ENCODE measurements at regions not wholly inside any gene's neighbourhood (a gene's known extent, or its start where the extent isn't known, plus 50 kb on each side); places are given as distances from the start of the nearest gene placed in this dataset.

DNA sequence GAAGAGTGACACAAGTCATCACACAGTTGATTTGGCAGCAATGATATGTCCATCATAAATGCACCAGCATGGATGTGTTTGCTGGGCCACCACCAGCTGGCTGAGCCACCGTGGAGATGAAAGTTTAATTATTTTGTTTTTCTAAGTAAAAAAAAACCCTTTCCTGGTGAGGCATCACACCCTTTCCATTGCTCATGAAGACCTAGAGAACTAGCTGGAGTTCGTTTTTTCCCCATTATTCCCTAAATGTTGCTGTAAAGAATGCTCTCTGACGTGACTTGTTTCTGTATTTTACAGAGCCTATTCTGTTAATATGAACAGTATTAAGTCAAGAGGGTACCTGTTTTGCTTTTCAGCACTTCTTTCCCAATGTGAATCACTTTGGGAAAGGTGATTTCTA, 257.9 kb downstream of the MSRB3 start:
- H3K4me2 ChIP-seq = peak overlapping the region; percentile 37
- DNase-seq (ENCODE audit: low read depth in 1 of 2, low spot score in 1 of 2) (no peak), FAIRE-seq (no peak), ATAC-seq (no peak)
- peaks cover 21% of the 10 kb centered on the region for H3K4me1 ChIP-seq
- H3K9me3 ChIP-seq = peaks cover 33% of the 10 kb centered on the region
- H3K4me3 ChIP-seq = no peak overlapping the region
- CTCF ChIA-PET = interaction anchor here (0.7 to 1.9 kb wide), 6 partner anchors 10 to 571 kb away, joined by 3 to 6 read pairs (median 4); no protein-coding TSS in a partner anchor
- H3K27ac ChIP-seq = peak overlapping the region; percentile 53 to 71
- POLR2A ChIA-PET = no interaction called here
- 36% methylated on average over 3 of the region's 3 CpGs for WGBS (ENCODE audit: missing lambda C conversion rate)
- TF ChIP-seq FOXS1 (CRISPR knock-in tag; IDR thresholded peaks at IDR 0.05) = no peak
- TF ChIP-seq HDAC2 (IDR thresholded peaks at IDR 0.05) = no peak
- no peak for TF ChIP-seq SMC3 (IDR thresholded peaks at IDR 0.05)
- TF ChIP-seq NPAS2 (CRISPR knock-in tag; IDR thresholded peaks at IDR 0.05; ENCODE audit: borderline replicate concordance) = no peak
- no peak for TF ChIP-seq FOSL2 (IDR thresholded peaks at IDR 0.05)
- TF ChIP-seq FOSL2 (CRISPR knock-in tag; IDR thresholded peaks at IDR 0.05) = no peak
- TF ChIP-seq, protein P1, sequence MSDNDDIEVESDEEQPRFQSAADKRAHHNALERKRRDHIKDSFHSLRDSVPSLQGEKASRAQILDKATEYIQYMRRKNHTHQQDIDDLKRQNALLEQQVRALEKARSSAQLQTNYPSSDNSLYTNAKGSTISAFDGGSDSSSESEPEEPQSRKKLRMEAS (IDR thresholded peaks at IDR 0.05) = no peak
- TF ChIP-seq NR3C1 (IDR thresholded peaks at IDR 0.05) = no peak
- TF ChIP-seq RCOR1 (IDR thresholded peaks at IDR 0.05; ENCODE audit: low read depth, low read length) = no peak
- no peak for TF ChIP-seq JUN (IDR thresholded peaks at IDR 0.05)

GRCh38 chr12:65536876-65537681, 258.6 kb downstream of the MSRB3 start:
- WGBS (ENCODE audit: missing lambda C conversion rate) = 26% methylated on average over 6 of the region's 6 CpGs

More at GRCh38 chr12:65536876-65537681, 258.6 kb downstream of the MSRB3 start:
- DNase-seq (ENCODE audit: low read depth in 1 of 2, low spot score in 1 of 2) (peak; percentile 57 to 85), ATAC-seq (peak; percentile 93 to 95), FAIRE-seq (no peak)
- peaks cover 21% of the 10 kb centered on the region for H3K4me1 ChIP-seq
- ChIA-PET CTCF (interaction anchor here (0.7 to 1.9 kb wide), 7 partner anchors 9 to 571 kb away, joined by 3 to 6 read pairs (median 4); no protein-coding TSS in a partner anchor), POLR2A (interaction anchor here (0.6 kb wide), 1 partner anchor 121 kb away, joined by 3 read pairs; no protein-coding TSS in a partner anchor)
- H3K27ac ChIP-seq = peak overlapping the region; percentile 56 to 71
- peaks cover 34% of the 10 kb centered on the region for H3K9me3 ChIP-seq
- no peak overlapping the region for H3K4me3 ChIP-seq
- TF ChIP-seq FOXS1 (CRISPR knock-in tag; IDR thresholded peaks at IDR 0.05) (peak; percentile 78; the same call in 1 of the 2 replicates), MAFK (IDR thresholded peaks at IDR 0.05; ENCODE audit: partially characterized antibody) (no peak), EP300 (IDR thresholded peaks at IDR 0.05) (peak in 1 of 2 experiments; percentile 63; a peak in 2 of 5 replicates), GATA3 (IDR thresholded peaks at IDR 0.05; ENCODE audit: borderline replicate concordance) (peak; percentile 72; the same call in 1 of the 2 replicates), FOSL2 (IDR thresholded peaks at IDR 0.05) (peak; percentile 77), FOSL2 (CRISPR knock-in tag; IDR thresholded peaks at IDR 0.05) (peak; percentile 77), RAD21 (conservative IDR thresholded peaks at IDR 0.05 in 1 of 2, IDR thresholded peaks at IDR 0.05 in 1 of 2) (0 out of 5 replicates have a peak, but pooled peaks of 1 of the 2 experiments have one; percentile 31), SREBF2 (IDR thresholded peaks at IDR 0.05) (no peak), JUN (IDR thresholded peaks at IDR 0.05) (peak in 1 of 2 experiments; percentile 69; a peak in 1 of 5 replicates), JUNB (IDR thresholded peaks at IDR 0.05) (peak; percentile 87), BCL3 (IDR thresholded peaks at IDR 0.05) (0 out of 3 replicates have a peak, but pooled peaks have one; percentile 30), CEBPB (IDR thresholded peaks at IDR 0.05) (peak; percentile 75 to 84; a peak in 3 of 4 replicates)
- TF ChIP-seq, protein P2, sequence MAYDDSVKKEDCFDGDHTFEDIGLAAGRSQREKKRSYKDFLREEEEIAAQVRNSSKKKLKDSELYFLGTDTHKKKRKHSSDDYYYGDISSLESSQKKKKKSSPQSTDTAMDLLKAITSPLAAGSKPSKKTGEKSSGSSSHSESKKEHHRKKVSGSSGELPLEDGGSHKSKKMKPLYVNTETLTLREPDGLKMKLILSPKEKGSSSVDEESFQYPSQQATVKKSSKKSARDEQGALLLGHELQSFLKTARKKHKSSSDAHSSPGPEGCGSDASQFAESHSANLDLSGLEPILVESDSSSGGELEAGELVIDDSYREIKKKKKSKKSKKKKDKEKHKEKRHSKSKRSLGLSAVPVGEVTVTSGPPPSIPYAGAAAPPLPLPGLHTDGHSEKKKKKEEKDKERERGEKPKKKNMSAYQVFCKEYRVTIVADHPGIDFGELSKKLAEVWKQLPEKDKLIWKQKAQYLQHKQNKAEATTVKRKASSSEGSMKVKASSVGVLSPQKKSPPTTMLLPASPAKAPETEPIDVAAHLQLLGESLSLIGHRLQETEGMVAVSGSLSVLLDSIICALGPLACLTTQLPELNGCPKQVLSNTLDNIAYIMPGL (CRISPR knock-in tag; IDR thresholded peaks at IDR 0.05; ENCODE audit: borderline replicate concordance) = no peak
- TF ChIP-seq, protein P1 (IDR thresholded peaks at IDR 0.05) = 0 out of 2 replicates have a peak, but pooled peaks have one; percentile 33
- peak overlapping the region; percentile 37 for H3K4me2 ChIP-seq

All from A549 (cell line).